ENCODE measurements at regions not wholly inside any gene's neighbourhood (a gene's known extent, or its start where the extent isn't known, plus 50 kb on each side); places are given as distances from the start of the nearest gene placed in this dataset.
A peak's percentile ranks its signal among the peaks of the same experiment; 100 is the strongest.

DNA sequence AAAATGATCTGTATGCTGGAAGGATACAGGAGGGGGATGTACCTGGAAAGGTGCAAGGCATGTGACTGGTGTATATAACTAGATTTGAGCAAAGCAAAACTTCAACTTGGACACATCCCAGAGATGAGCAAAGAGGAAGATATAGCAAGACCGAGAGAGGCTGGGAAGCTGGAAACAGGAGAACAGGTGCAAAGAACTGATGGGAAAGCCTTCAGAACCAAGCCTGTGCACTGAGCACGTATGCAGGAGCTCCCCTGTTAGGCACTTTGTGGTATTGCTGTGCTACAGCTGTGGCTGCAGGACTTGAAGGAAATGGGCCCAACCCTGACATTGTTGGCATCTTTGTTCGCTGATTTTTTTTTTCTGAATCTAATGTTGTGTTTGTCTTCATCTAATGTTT lies 120.7 kb upstream of the PWP1 start:
- Histone ChIP-seq H3K27ac (no peak overlapping the region), H3K9me3 (no peaks in the 10 kb centered on the region), H3K4me1 (replicated peaks) (no peaks in the 10 kb centered on the region), H3K27me3 (replicated peaks; ENCODE audit: insufficient read depth) (no peaks in the 10 kb centered on the region), H3K36me3 (no peaks in the 10 kb centered on the region), H3K4me3 (no peak overlapping the region)
- WGBS, result 45% methylated on average over 3 of the region's 3 CpGs
- intact Hi-C loops (cut with DNase I), result no loop called here
- DNase-seq (ENCODE audit: low spot score), result no peak
- TF ChIP-seq, protein P1, sequence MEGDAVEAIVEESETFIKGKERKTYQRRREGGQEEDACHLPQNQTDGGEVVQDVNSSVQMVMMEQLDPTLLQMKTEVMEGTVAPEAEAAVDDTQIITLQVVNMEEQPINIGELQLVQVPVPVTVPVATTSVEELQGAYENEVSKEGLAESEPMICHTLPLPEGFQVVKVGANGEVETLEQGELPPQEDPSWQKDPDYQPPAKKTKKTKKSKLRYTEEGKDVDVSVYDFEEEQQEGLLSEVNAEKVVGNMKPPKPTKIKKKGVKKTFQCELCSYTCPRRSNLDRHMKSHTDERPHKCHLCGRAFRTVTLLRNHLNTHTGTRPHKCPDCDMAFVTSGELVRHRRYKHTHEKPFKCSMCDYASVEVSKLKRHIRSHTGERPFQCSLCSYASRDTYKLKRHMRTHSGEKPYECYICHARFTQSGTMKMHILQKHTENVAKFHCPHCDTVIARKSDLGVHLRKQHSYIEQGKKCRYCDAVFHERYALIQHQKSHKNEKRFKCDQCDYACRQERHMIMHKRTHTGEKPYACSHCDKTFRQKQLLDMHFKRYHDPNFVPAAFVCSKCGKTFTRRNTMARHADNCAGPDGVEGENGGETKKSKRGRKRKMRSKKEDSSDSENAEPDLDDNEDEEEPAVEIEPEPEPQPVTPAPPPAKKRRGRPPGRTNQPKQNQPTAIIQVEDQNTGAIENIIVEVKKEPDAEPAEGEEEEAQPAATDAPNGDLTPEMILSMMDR (IDR thresholded peaks at IDR 0.05), result peak in 2 of 4 experiments; percentile 18 to 19
- TF ChIP-seq POLR2A (IDR thresholded peaks at IDR 0.05), result no peak

- WGBS, result 66% methylated on average over 5 of the region's 5 CpGs
- H3K4me1 ChIP-seq (replicated peaks), result no peaks in the 10 kb centered on the region
- H3K27ac ChIP-seq, result no peak overlapping the region
- TF ChIP-seq, protein P1 (IDR thresholded peaks at IDR 0.05), result no peak
- TF ChIP-seq POLR2A (IDR thresholded peaks at IDR 0.05) (no peak), POLR2AphosphoS5 (IDR thresholded peaks at IDR 0.05) (no peak)
- H3K9me3 ChIP-seq, result no peaks in the 10 kb centered on the region
- H3K36me3 ChIP-seq, result no peaks in the 10 kb centered on the region
- intact Hi-C loops (cut with DNase I), result no loop called here
- no peak for DNase-seq (ENCODE audit: low spot score)
- no peaks in the 10 kb centered on the region for H3K27me3 ChIP-seq (replicated peaks; ENCODE audit: insufficient read depth)
- no peak overlapping the region for H3K4me3 ChIP-seq
Measured at GRCh38 chr12:107565551-107565950, 120.0 kb upstream of the PWP1 start.

- Histone ChIP-seq H3K27ac (no peak overlapping the region), H3K4me3 (no peak overlapping the region), H3K27me3 (replicated peaks; ENCODE audit: insufficient read depth) (no peaks in the 10 kb centered on the region), H3K4me1 (replicated peaks) (no peaks in the 10 kb centered on the region), H3K36me3 (no peaks in the 10 kb centered on the region), H3K9me3 (no peaks in the 10 kb centered on the region)
- intact Hi-C loops (cut with DNase I), result no loop called here
- 97% methylated on average over 6 of the region's 6 CpGs for WGBS
- no peak for DNase-seq (ENCODE audit: low spot score)
- no peak for TF ChIP-seq POLR2A (IDR thresholded peaks at IDR 0.05)
- TF ChIP-seq, protein P1 (IDR thresholded peaks at IDR 0.05), result no peak
- TF ChIP-seq POLR2AphosphoS5 (IDR thresholded peaks at IDR 0.05), result no peak
Measured at GRCh38 chr12:107567876-107568619, 117.6 kb upstream of the PWP1 start.

- Histone ChIP-seq H3K27ac (no peak overlapping the region), H3K4me3 (no peak overlapping the region), H3K36me3 (no peaks in the 10 kb centered on the region), H3K27me3 (replicated peaks; ENCODE audit: insufficient read depth) (no peaks in the 10 kb centered on the region), H3K4me1 (replicated peaks) (no peaks in the 10 kb centered on the region), H3K9me3 (no peaks in the 10 kb centered on the region)
- intact Hi-C loops (cut with DNase I), result no loop called here
- WGBS, result 88% methylated on average over 5 of the region's 5 CpGs
- no peak for TF ChIP-seq POLR2AphosphoS5 (IDR thresholded peaks at IDR 0.05)
- TF ChIP-seq, protein P1 (IDR thresholded peaks at IDR 0.05), result no peak
- TF ChIP-seq POLR2A (IDR thresholded peaks at IDR 0.05), result no peak
- no peak for DNase-seq (ENCODE audit: low spot score)
Measured at GRCh38 chr12:107568718-107569117, 116.9 kb upstream of the PWP1 start.

GRCh38 chr12:107570721-107571120 lies 114.9 kb upstream of the PWP1 start:
- Histone ChIP-seq H3K9me3 (no peaks in the 10 kb centered on the region), H3K27ac (no peak overlapping the region), H3K4me1 (replicated peaks) (no peaks in the 10 kb centered on the region), H3K4me3 (no peak overlapping the region), H3K27me3 (replicated peaks; ENCODE audit: insufficient read depth) (no peaks in the 10 kb centered on the region), H3K36me3 (no peaks in the 10 kb centered on the region)
- DNase-seq (ENCODE audit: low spot score), result no peak
- intact Hi-C loops (cut with DNase I), result no loop called here
- TF ChIP-seq POLR2A (IDR thresholded peaks at IDR 0.05), result no peak
- WGBS, result 59% methylated on average over 1 of the region's 1 CpG
